Vagina (tissue), 2 donors: ENCODE measurements at regions not wholly inside any gene's neighbourhood (a gene's known extent, or its start where the extent isn't known, plus 50 kb on each side); places are given as distances from the start of the nearest gene placed in this dataset.

Experiments used
- DNase-seq, 2 donors: peaks; one replicate each; pipeline ENCODE4 v3.0.0-alpha.2; 2017; ENCODE audit errors: extremely low spot score in 2 of 2
- H3K27ac ChIP-seq: fragments of 200-600 bp; sonication (generic); one replicate; pipeline ENCODE4 v1.5.1; 2019
- H3K27me3 ChIP-seq: fragments of 200-600 bp; sonication (generic); one replicate; pipeline ENCODE4 v1.5.1; 2019
- H3K36me3 ChIP-seq, 2 donors: fragments of 200-600 bp; sonication (generic); one replicate each; pipeline ENCODE4 v1.5.1; 2017 to 2019
- H3K4me1 ChIP-seq: fragments of 200-600 bp; sonication (generic); one replicate; pipeline ENCODE4 v1.5.1; 2019
- H3K4me3 ChIP-seq, 2 donors: fragments of 200-600 bp; sonication (generic); 1 replicate in 1 of 2; 2 replicates in 1 of 2; pipeline ENCODE4 v1.5.1; 2016 to 2019
- H3K9me3 ChIP-seq: fragments of 200-600 bp; sonication (generic); one replicate; pipeline ENCODE4 v1.5.1; 2019
- POLR2A ChIP-seq, 2 donors: fragments of 450-650 bp; IDR thresholded peaks; one replicate each; pipeline ENCODE4 v1.6.1; 2017; ENCODE audit warnings: antibody characterized with exemption in 2 of 2, mild to moderate bottlenecking in 2 of 2, moderate library complexity in 2 of 2
- POLR2AphosphoS5 ChIP-seq, 2 donors: sonication (generic); formaldehyde crosslinking; IDR thresholded peaks; one replicate each; pipeline ENCODE4 v1.9.0; 2017; ENCODE audit warnings: antibody characterized with exemption in 2 of 2, mild to moderate bottlenecking in 2 of 2, low read depth in 1 of 2; ENCODE audit not compliant: insufficient read depth in 1 of 2
- intact Hi-C: fragments of 100-400 bp; cut with DNase I; formaldehyde crosslinking; loops from one replicate; pipeline ENCODE4 v1.15.1; 2023
- TF ChIP-seq, protein P1 (sequence below), 3 experiments: fragments of 450-650 bp in 2 of 3; fragments of 200-600 bp in 1 of 3; sonication (generic) in 1 of 3; IDR thresholded peaks; one replicate each; pipeline ENCODE4 v1.5.1; 2017 to 2019; ENCODE audit warnings: antibody characterized with exemption in 3 of 3, mild to moderate bottlenecking in 2 of 3, moderate library complexity in 2 of 3

DNA sequence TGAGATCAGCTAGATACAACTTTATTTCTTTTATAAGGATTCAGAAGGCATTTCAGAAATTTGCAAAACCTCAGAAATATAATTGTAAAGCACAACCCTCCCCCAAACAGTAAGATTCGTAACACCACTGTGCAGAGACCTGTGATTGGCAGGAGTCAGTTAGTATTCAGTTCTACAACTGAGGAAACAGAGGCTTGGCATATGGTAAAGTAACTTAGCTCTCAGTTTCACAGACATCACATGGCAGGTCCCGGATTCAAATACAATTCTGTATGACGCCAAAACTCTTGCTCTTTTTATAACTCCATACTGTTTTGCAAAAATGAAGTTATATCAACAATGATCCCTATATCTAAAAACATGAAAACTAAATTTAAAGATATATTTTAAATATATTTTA, 225.6 kb upstream of the LMCD1 start:
- Histone ChIP-seq H3K36me3 (no peaks in the 10 kb centered on the region), H3K4me3 (no peak overlapping the region), H3K27ac (no peak overlapping the region), H3K27me3 (no peaks in the 10 kb centered on the region), H3K9me3 (no peaks in the 10 kb centered on the region), H3K4me1 (no peaks in the 10 kb centered on the region)
- intact Hi-C loops = no loop called here
- DNase-seq = no peak
- TF ChIP-seq POLR2AphosphoS5 (IDR thresholded peaks at IDR 0.05; ENCODE audit: insufficient read depth in 1 of 2, low read depth in 1 of 2) (no peak), POLR2A (IDR thresholded peaks at IDR 0.05) (no peak)
- TF ChIP-seq, protein P1, sequence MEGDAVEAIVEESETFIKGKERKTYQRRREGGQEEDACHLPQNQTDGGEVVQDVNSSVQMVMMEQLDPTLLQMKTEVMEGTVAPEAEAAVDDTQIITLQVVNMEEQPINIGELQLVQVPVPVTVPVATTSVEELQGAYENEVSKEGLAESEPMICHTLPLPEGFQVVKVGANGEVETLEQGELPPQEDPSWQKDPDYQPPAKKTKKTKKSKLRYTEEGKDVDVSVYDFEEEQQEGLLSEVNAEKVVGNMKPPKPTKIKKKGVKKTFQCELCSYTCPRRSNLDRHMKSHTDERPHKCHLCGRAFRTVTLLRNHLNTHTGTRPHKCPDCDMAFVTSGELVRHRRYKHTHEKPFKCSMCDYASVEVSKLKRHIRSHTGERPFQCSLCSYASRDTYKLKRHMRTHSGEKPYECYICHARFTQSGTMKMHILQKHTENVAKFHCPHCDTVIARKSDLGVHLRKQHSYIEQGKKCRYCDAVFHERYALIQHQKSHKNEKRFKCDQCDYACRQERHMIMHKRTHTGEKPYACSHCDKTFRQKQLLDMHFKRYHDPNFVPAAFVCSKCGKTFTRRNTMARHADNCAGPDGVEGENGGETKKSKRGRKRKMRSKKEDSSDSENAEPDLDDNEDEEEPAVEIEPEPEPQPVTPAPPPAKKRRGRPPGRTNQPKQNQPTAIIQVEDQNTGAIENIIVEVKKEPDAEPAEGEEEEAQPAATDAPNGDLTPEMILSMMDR (IDR thresholded peaks at IDR 0.05) = no peak

DNA sequence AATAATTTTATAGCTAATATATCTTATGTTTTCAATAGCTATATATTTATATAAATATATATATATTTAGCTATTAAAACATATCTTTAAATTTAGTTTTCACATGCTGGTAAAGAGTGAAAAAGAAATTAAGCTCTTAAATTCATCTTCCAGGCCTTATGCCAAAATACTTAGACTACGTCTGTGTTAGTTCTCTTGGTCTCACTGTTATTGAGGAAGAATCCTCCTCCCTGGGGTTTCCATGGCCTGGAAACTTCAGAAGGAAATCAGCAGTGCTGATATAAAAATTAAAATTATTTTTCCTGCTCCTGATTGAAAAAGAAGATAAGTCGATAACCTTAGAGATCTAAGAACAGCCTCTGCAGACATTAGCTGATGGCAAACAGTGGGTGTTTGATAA, 225.1 kb upstream of the LMCD1 start:
- no peaks in the 10 kb centered on the region for H3K4me1 ChIP-seq
- no peak overlapping the region for H3K27ac ChIP-seq
- DNase-seq = no peak
- intact Hi-C loops = no loop called here
- TF ChIP-seq, protein P1 (IDR thresholded peaks at IDR 0.05) = no peak
- TF ChIP-seq POLR2A (IDR thresholded peaks at IDR 0.05) = no peak
- TF ChIP-seq POLR2AphosphoS5 (IDR thresholded peaks at IDR 0.05; ENCODE audit: insufficient read depth in 1 of 2, low read depth in 1 of 2) = no peak
- no peaks in the 10 kb centered on the region for H3K27me3 ChIP-seq
- H3K9me3 ChIP-seq = no peaks in the 10 kb centered on the region
- no peaks in the 10 kb centered on the region for H3K36me3 ChIP-seq
- no peak overlapping the region for H3K4me3 ChIP-seq

DNA sequence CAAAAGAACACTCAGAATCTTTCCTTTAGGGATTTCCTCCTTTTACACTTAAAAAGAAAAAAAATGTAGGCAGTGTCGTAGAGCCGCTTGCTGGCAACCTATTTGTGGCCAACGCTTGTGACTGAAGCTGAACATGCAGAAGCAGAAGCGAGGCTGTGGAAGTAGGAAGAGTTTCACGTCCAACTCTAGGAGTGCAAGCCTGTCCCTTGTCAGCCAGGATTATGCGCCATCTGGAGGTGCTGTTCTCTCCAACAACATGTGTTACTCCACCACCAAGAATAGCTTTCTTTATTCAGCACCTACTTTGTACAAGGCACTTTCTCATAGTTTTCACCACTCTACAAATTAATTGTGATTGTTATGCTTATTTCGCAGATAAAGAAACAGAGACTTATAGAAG, 223.2 kb upstream of the LMCD1 start:
- TF ChIP-seq POLR2AphosphoS5 (IDR thresholded peaks at IDR 0.05; ENCODE audit: insufficient read depth in 1 of 2, low read depth in 1 of 2) (no peak), POLR2A (IDR thresholded peaks at IDR 0.05) (no peak)
- TF ChIP-seq, protein P1 (IDR thresholded peaks at IDR 0.05) = no peak
- Histone ChIP-seq H3K4me1 (no peaks in the 10 kb centered on the region), H3K9me3 (no peaks in the 10 kb centered on the region), H3K4me3 (no peak overlapping the region), H3K27ac (no peak overlapping the region), H3K36me3 (no peaks in the 10 kb centered on the region), H3K27me3 (no peaks in the 10 kb centered on the region)
- DNase-seq = no peak
- intact Hi-C loops = no loop called here

DNA sequence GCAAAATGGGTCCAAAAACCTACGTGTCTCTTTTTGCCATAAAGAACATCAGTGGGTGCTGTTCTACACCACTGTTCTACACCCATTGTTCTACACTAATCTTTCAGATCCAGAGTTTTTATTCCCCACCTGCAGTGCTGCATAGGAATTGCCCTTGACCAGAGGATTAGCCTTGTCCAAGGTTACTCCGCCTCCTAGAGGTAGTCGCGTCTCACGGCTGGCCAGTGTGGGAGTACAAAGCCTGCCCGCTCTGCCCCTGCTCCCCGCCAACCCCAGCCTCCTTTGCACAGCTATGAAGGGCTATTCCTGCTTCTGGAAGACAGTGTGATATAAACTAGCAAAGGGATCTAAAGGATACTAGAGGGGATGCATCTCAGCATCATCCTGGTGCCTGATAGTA, 222.1 kb upstream of the LMCD1 start:
- DNase-seq = no peak
- Histone ChIP-seq H3K4me3 (no peak overlapping the region), H3K4me1 (no peaks in the 10 kb centered on the region), H3K9me3 (no peaks in the 10 kb centered on the region), H3K27ac (no peak overlapping the region), H3K27me3 (no peaks in the 10 kb centered on the region), H3K36me3 (no peaks in the 10 kb centered on the region)
- intact Hi-C loops = no loop called here
- TF ChIP-seq POLR2AphosphoS5 (IDR thresholded peaks at IDR 0.05; ENCODE audit: insufficient read depth in 1 of 2, low read depth in 1 of 2) = no peak
- TF ChIP-seq POLR2A (IDR thresholded peaks at IDR 0.05) = no peak
- TF ChIP-seq, protein P1 (IDR thresholded peaks at IDR 0.05) = no peak

DNA sequence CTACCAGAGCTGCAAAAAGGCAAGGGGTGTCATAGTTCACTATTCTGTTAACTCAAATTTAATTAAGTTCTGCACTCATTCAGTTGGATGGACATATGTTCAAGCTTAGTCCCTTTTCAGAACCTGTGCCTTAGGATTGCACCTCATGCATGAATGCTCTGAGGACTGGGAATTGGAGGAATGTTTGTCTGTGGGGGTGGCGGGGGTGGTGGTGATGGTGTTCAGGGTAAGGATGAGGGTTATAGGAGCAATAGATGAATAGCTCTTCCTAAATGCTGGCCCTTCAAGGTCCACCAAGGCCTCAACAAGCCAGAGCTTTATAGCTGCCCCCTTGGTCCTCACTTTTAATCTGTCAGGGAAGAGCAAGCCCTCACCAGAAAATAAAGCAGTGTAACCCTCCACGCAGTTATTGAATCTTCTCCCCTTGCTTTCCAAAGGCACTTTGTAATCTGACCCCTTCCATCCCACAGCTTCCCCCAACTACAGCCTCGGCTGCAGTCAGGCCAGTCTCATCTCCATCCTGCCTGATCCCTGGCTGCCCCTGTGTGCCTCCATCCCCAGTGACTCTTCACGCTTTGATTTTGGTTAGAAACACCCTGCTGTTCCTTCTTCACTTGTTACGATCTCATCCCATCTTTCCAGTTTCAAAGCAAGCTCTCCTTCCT, 221.6 kb upstream of the LMCD1 start:
- no peak for DNase-seq
- Histone ChIP-seq H3K27me3 (no peaks in the 10 kb centered on the region), H3K4me1 (no peaks in the 10 kb centered on the region), H3K9me3 (no peaks in the 10 kb centered on the region), H3K4me3 (no peak overlapping the region), H3K27ac (no peak overlapping the region), H3K36me3 (no peaks in the 10 kb centered on the region)
- intact Hi-C loops = no loop called here
- TF ChIP-seq POLR2A (IDR thresholded peaks at IDR 0.05) = no peak
- no peak for TF ChIP-seq POLR2AphosphoS5 (IDR thresholded peaks at IDR 0.05; ENCODE audit: insufficient read depth in 1 of 2, low read depth in 1 of 2)
- TF ChIP-seq, protein P1 (IDR thresholded peaks at IDR 0.05) = no peak
